Esophagus squamous epithelium (tissue), 4 donors: ENCODE measurements at regions not wholly inside any gene's neighbourhood (a gene's known extent, or its start where the extent isn't known, plus 50 kb on each side); places are given as distances from the start of the nearest gene placed in this dataset.

Source experiments
- CTCF ChIP-seq, 6 experiments: fragments of 450-650 bp in 4 of 6; fragments of 200-600 bp in 2 of 6; sonication (generic) in 2 of 6; IDR thresholded peaks; one replicate each; pipeline ENCODE4 v1.5.1; 2016 to 2019; ENCODE audit warnings: antibody characterized with exemption in 6 of 6, mild to moderate bottlenecking in 4 of 6, moderate library complexity in 4 of 6
- POLR2A ChIP-seq, 4 donors: fragments of 450-650 bp; IDR thresholded peaks; one replicate each; pipeline ENCODE4 v1.6.1; 2017; ENCODE audit warnings: antibody characterized with exemption in 4 of 4, mild to moderate bottlenecking in 4 of 4, moderate library complexity in 3 of 4

- TF ChIP-seq CTCF (IDR thresholded peaks at IDR 0.05): no peak
- TF ChIP-seq POLR2A (IDR thresholded peaks at IDR 0.05): no peak
Measured at GRCh38 chr6:14948586-14949245, 297.2 kb upstream of the JARID2 start.
